Activated CD8-positive, alpha-beta T cell treated with anti-CD3 and anti-CD28 coated beads, Interleukin-2, amount 10 ng/mL, durations not matched to agents 7 days and 5 days (primary cell): ENCODE measurements at regions not wholly inside any gene's neighbourhood (a gene's known extent, or its start where the extent isn't known, plus 50 kb on each side); places are given as distances from the start of the nearest gene placed in this dataset.
A peak's percentile ranks its signal among the peaks of the same experiment; 100 is the strongest.

Source experiments
- ATAC-seq: fragments of 150-1000 bp; cut with Tn5 transposase; one replicate; pipeline ENCODE4 v1.10.0; 2021; ENCODE audit warnings: moderate library complexity
- CTCF ChIA-PET: fragments of 350-600 bp; sonication (Branson Sonifier 250); formaldehyde crosslinking; loops from one replicate; lab custom pipeline; 2021; ENCODE audit warnings: antibody characterized with exemption; lab: Charles Lee
- POLR2A ChIA-PET: fragments of 350-600 bp; sonication (Branson Sonifier 250); formaldehyde crosslinking; loops from one replicate; lab custom pipeline; 2021; ENCODE audit warnings: antibody characterized with exemption; lab: Charles Lee
- DNase-seq: peaks from one replicate; pipeline ENCODE4 v3.0.0-alpha.2; 2020
- H3K27ac Mint-ChIP-seq: one replicate; pipeline ENCODE4 v1.8.0; 2021; ENCODE audit warnings: mild to moderate bottlenecking, mixed read lengths
- H3K27me3 Mint-ChIP-seq: one replicate; pipeline ENCODE4 v1.8.0; 2021; ENCODE audit warnings: low read depth, mixed read lengths
- H3K36me3 Mint-ChIP-seq: one replicate; pipeline ENCODE4 v1.8.0; 2021; ENCODE audit warnings: low read depth, mixed read lengths
- H3K4me1 Mint-ChIP-seq: one replicate; pipeline ENCODE4 v1.8.0; 2021; ENCODE audit warnings: low read depth, mixed read lengths
- H3K4me3 Mint-ChIP-seq: one replicate; pipeline ENCODE4 v1.8.0; 2021; ENCODE audit warnings: mild to moderate bottlenecking, mixed read lengths
- H3K9me3 Mint-ChIP-seq: one replicate; pipeline ENCODE4 v1.8.0; 2022; ENCODE audit warnings: mixed read lengths; ENCODE audit not compliant: insufficient read depth

GRCh38 chr21:31609081-31609480 lies 50.4 kb upstream of the SOD1 start:
- Mint-ChIP-seq H3K4me3 (no peak overlapping the region), H3K9me3 (no peaks in the 10 kb centered on the region), H3K4me1 (peaks cover 13% of the 10 kb centered on the region), H3K36me3 (peaks cover 2% of the 10 kb centered on the region), H3K27ac (no peak overlapping the region), H3K27me3 (peaks cover 2% of the 10 kb centered on the region)
- CTCF ChIA-PET, result interaction anchor here (0.9 to 1.0 kb wide), 2 partner anchors 410 to 510 kb away, joined by 3 read pairs; no protein-coding TSS in a partner anchor
- POLR2A ChIA-PET, result no interaction called here
- ATAC-seq (no peak), DNase-seq (no peak)

- POLR2A ChIA-PET, result no interaction called here
- ATAC-seq (no peak), DNase-seq (no peak)
- Mint-ChIP-seq H3K4me1 (peaks cover 5% of the 10 kb centered on the region), H3K27me3 (peaks cover 5% of the 10 kb centered on the region), H3K9me3 (no peaks in the 10 kb centered on the region), H3K4me3 (no peak overlapping the region), H3K27ac (no peak overlapping the region), H3K36me3 (peaks cover 2% of the 10 kb centered on the region)
- CTCF ChIA-PET, result interaction anchor here (1.0 kb wide), 1 partner anchor 508 kb away, joined by 3 read pairs; no protein-coding TSS in a partner anchor
These were observed 51.7 kb upstream of the SOD1 start for GRCh38 chr21:31607791-31608190.

- no peaks in the 10 kb centered on the region for H3K36me3 Mint-ChIP-seq
- H3K4me1 Mint-ChIP-seq, result peaks cover 2% of the 10 kb centered on the region
- H3K9me3 Mint-ChIP-seq, result no peaks in the 10 kb centered on the region
- peaks cover 3% of the 10 kb centered on the region for H3K27me3 Mint-ChIP-seq
- ATAC-seq (no peak), DNase-seq (no peak)
- no peak overlapping the region for H3K4me3 Mint-ChIP-seq
- ChIA-PET CTCF (interaction anchor here (1.1 to 2.2 kb wide), 3 partner anchors 25 to 503 kb away, joined by 4 to 11 read pairs (median 5); no protein-coding TSS in a partner anchor), POLR2A (interaction anchor here (0.6 kb wide), 1 partner anchor 509 kb away, joined by 3 read pairs; no protein-coding TSS in a partner anchor)
- no peak overlapping the region for H3K27ac Mint-ChIP-seq
These were observed 53.2 kb upstream of the SOD1 start for GRCh38 chr21:31606081-31606874.

GRCh38 chr21:31604591-31605190 lies 54.8 kb upstream of the SOD1 start:
- Mint-ChIP-seq H3K4me1 (peaks cover 2% of the 10 kb centered on the region), H3K27ac (no peak overlapping the region), H3K36me3 (no peaks in the 10 kb centered on the region), H3K4me3 (no peak overlapping the region), H3K27me3 (peaks cover 3% of the 10 kb centered on the region), H3K9me3 (no peaks in the 10 kb centered on the region)
- DNase-seq, result peak; percentile 81
- ChIA-PET CTCF (interaction anchor here (0.6 to 2.8 kb wide), 20 partner anchors 18 to 517 kb away, joined by 3 to 23 read pairs (median 4); no protein-coding TSS in a partner anchor), POLR2A (no interaction called here)
- peak; percentile 87 for ATAC-seq

GRCh38 chr21:31599563-31599962 lies 59.9 kb upstream of the SOD1 start:
- DNase-seq, result no peak
- H3K4me1 Mint-ChIP-seq, result peaks cover 2% of the 10 kb centered on the region
- H3K36me3 Mint-ChIP-seq, result no peaks in the 10 kb centered on the region
- H3K9me3 Mint-ChIP-seq, result no peaks in the 10 kb centered on the region
- no peak overlapping the region for H3K4me3 Mint-ChIP-seq
- peaks cover 3% of the 10 kb centered on the region for H3K27me3 Mint-ChIP-seq
- ChIA-PET POLR2A (no interaction called here), CTCF (no interaction called here)
- ATAC-seq, result no peak
- no peak overlapping the region for H3K27ac Mint-ChIP-seq

GRCh38 chr21:31599013-31599412 lies 60.5 kb upstream of the SOD1 start:
- Mint-ChIP-seq H3K27ac (no peak overlapping the region), H3K4me3 (no peak overlapping the region), H3K9me3 (no peaks in the 10 kb centered on the region), H3K4me1 (no peaks in the 10 kb centered on the region), H3K36me3 (no peaks in the 10 kb centered on the region), H3K27me3 (peaks cover 3% of the 10 kb centered on the region)
- CTCF ChIA-PET, result interaction anchor here (1.6 kb wide), 1 partner anchor 19 kb away, joined by 5 read pairs; no protein-coding TSS in a partner anchor
- POLR2A ChIA-PET, result no interaction called here
- ATAC-seq (no peak), DNase-seq (no peak)

GRCh38 chr21:31597683-31598082 lies 61.8 kb upstream of the SOD1 start:
- ChIA-PET POLR2A (no interaction called here), CTCF (interaction anchor here (1.6 kb wide), 1 partner anchor 17 kb away, joined by 5 read pairs; no protein-coding TSS in a partner anchor)
- H3K4me1 Mint-ChIP-seq, result no peaks in the 10 kb centered on the region
- no peaks in the 10 kb centered on the region for H3K9me3 Mint-ChIP-seq
- no peak for ATAC-seq
- H3K4me3 Mint-ChIP-seq, result no peak overlapping the region
- H3K27ac Mint-ChIP-seq, result no peak overlapping the region
- H3K36me3 Mint-ChIP-seq, result no peaks in the 10 kb centered on the region
- H3K27me3 Mint-ChIP-seq, result no peaks in the 10 kb centered on the region
- no peak for DNase-seq

- Mint-ChIP-seq H3K36me3 (no peaks in the 10 kb centered on the region), H3K9me3 (no peaks in the 10 kb centered on the region), H3K27ac (no peak overlapping the region), H3K4me3 (no peak overlapping the region), H3K27me3 (peaks cover 4% of the 10 kb centered on the region), H3K4me1 (no peaks in the 10 kb centered on the region)
- DNase-seq (no peak), ATAC-seq (no peak)
- CTCF ChIA-PET, result interaction anchor here (1.1 kb wide), 1 partner anchor 15 kb away, joined by 3 read pairs; no protein-coding TSS in a partner anchor
- POLR2A ChIA-PET, result no interaction called here
These were observed 63.4 kb upstream of the SOD1 start for GRCh38 chr21:31596055-31596454.

GRCh38 chr21:31594726-31595125 lies 64.8 kb upstream of the SOD1 start:
- Mint-ChIP-seq H3K27me3 (peaks cover 4% of the 10 kb centered on the region), H3K27ac (no peak overlapping the region), H3K4me1 (no peaks in the 10 kb centered on the region), H3K4me3 (no peak overlapping the region), H3K36me3 (no peaks in the 10 kb centered on the region), H3K9me3 (no peaks in the 10 kb centered on the region)
- CTCF ChIA-PET, result interaction anchor here (1.0 kb wide), 1 partner anchor 14 kb away, joined by 3 read pairs; no protein-coding TSS in a partner anchor
- no peak for DNase-seq
- no peak for ATAC-seq
- POLR2A ChIA-PET, result interaction anchor here (0.8 kb wide), 1 partner anchor 413 kb away, joined by 4 read pairs; no protein-coding TSS in a partner anchor

- POLR2A ChIA-PET, result interaction anchor here (0.8 kb wide), 1 partner anchor 413 kb away, joined by 4 read pairs; no protein-coding TSS in a partner anchor
- H3K9me3 Mint-ChIP-seq, result no peaks in the 10 kb centered on the region
- H3K27ac Mint-ChIP-seq, result no peak overlapping the region
- no peaks in the 10 kb centered on the region for H3K4me1 Mint-ChIP-seq
- no peak for DNase-seq
- CTCF ChIA-PET, result interaction anchor here (1.0 to 1.8 kb wide), 2 partner anchors 14 kb away, joined by 3 to 6 read pairs; no protein-coding TSS in a partner anchor
- no peaks in the 10 kb centered on the region for H3K36me3 Mint-ChIP-seq
- ATAC-seq, result no peak
- no peak overlapping the region for H3K4me3 Mint-ChIP-seq
- peaks cover 4% of the 10 kb centered on the region for H3K27me3 Mint-ChIP-seq
These were observed 65.2 kb upstream of the SOD1 start for GRCh38 chr21:31594279-31594678.

- DNase-seq (no peak), ATAC-seq (no peak)
- Mint-ChIP-seq H3K27me3 (peaks cover 4% of the 10 kb centered on the region), H3K9me3 (no peaks in the 10 kb centered on the region), H3K27ac (no peak overlapping the region), H3K4me1 (no peaks in the 10 kb centered on the region), H3K4me3 (no peak overlapping the region), H3K36me3 (no peaks in the 10 kb centered on the region)
- ChIA-PET POLR2A (no interaction called here), CTCF (interaction anchor here (1.8 kb wide), 1 partner anchor 13 kb away, joined by 6 read pairs; no protein-coding TSS in a partner anchor)
These were observed 66.4 kb upstream of the SOD1 start for GRCh38 chr21:31592963-31593560.
